ENCODE measurements at regions not wholly inside any gene's neighbourhood (a gene's known extent, or its start where the extent isn't known, plus 50 kb on each side); places are given as distances from the start of the nearest gene placed in this dataset.

DNA sequence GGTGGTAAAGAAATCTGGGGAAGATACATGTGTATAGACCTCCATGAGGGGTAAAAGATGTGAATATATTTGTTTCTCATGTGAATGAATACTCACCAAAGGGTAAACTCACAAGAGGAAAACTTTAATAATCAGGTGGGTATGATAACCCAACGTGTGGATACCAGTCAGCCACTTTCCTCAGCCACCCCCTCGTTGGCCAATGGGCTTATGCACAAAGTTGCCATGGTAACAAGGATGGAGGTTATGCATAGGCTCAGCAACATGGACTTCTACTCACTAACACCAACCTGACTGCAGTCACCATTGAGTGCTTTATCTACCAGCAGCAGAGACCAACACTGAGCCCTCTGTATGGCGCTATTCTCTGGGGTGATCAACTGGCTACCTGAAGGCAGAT is 424.4 kb downstream of the DUSP10 start:
- H3K4me3 ChIP-seq (ENCODE audit: low read length): no peak overlapping the region
- DNase-seq (ENCODE audit: low read depth): no peak
- TF ChIP-seq, protein P1, sequence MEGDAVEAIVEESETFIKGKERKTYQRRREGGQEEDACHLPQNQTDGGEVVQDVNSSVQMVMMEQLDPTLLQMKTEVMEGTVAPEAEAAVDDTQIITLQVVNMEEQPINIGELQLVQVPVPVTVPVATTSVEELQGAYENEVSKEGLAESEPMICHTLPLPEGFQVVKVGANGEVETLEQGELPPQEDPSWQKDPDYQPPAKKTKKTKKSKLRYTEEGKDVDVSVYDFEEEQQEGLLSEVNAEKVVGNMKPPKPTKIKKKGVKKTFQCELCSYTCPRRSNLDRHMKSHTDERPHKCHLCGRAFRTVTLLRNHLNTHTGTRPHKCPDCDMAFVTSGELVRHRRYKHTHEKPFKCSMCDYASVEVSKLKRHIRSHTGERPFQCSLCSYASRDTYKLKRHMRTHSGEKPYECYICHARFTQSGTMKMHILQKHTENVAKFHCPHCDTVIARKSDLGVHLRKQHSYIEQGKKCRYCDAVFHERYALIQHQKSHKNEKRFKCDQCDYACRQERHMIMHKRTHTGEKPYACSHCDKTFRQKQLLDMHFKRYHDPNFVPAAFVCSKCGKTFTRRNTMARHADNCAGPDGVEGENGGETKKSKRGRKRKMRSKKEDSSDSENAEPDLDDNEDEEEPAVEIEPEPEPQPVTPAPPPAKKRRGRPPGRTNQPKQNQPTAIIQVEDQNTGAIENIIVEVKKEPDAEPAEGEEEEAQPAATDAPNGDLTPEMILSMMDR (IDR thresholded peaks at IDR 0.05; ENCODE audit: insufficient read depth, low read depth, low read length, missing control alignments): no peak

DNA sequence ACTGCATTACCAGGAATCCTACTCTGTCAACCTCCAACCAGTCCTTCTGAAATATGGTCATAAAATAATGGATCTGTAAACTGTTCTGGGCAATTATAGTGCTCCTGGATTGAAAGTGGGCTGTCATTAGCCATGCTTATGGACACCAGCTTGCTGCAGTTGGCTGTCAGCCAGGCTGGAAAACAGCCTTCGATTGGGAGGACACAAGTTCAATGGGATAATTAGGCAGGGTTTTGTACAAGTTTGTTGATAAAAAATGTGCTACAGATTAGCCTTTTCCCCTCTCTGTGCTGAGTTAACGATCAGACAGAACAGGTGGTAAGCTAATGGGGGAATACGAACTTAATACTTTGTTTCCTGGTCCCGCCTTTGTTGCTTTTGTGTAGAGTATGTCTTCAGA is 413.9 kb downstream of the DUSP10 start:
- TF ChIP-seq, protein P1 (IDR thresholded peaks at IDR 0.05; ENCODE audit: insufficient read depth, low read depth, low read length, missing control alignments): no peak
- H3K4me3 ChIP-seq (ENCODE audit: low read length): no peak overlapping the region
- no peak for DNase-seq (ENCODE audit: low read depth)

DNA sequence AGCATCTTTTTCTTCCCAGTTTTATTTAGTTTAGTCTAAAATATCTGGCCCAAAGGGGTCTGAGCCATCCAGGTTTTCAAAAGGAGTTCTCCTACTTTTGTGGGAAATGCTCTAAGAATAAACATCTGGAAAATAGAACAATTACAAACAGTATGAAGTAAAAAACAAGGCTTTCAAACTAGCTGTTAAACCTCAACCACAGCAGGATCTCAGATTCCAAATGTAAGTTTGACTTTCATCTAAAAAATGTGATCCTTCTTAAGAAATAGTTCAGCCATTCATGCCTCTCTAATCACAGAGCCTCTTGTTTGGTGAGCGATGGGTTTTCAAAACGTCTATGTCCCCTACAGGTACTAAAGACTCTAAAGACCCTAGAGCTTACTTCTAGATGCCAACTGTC is 413.5 kb downstream of the DUSP10 start:
- TF ChIP-seq, protein P1 (IDR thresholded peaks at IDR 0.05; ENCODE audit: insufficient read depth, low read depth, low read length, missing control alignments): no peak
- H3K4me3 ChIP-seq (ENCODE audit: low read length): no peak overlapping the region
- no peak for DNase-seq (ENCODE audit: low read depth)

DNA sequence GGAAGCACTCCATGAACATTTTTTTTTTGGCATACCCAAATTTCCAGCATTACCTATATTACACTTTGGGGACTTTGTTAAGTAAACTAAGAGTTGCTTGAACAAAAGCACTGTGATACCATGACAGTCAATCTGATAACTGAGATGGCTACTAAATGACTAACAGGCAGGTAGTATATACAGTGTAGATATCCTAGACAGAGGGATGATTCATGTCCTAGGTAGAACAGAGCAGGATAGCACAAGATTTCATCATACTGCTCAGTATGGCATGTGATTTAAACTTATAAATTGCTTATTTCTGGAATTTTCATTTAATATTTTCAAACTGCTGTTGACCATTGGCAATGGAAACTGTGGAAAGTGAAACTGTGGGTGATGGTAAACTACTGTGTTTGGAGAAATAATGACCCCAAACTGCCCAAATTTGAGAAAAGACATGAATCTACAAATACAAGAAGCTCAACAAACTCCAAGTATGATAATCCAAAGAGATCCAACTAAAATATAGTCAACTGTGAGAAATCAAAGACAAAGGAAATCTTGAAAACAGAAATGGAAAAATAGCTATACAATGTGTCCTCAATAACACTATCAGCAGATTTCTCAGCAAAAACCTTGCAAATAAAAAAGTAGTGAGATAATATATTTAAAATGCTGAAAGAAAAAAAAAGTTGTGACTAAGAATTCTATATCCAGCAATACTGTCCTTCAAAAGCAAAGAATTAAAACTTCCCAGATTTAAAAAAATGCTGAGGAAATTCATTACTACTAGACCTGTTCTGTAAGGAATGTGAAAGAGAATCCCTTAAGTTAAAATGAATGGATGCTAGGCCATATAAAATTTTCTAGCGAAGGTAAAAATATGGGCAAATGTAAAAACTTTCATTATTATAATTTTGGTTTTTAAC is 410.4 kb downstream of the DUSP10 start:
- peak; percentile 72 for DNase-seq (ENCODE audit: low read depth)
- H3K4me3 ChIP-seq (ENCODE audit: low read length): no peak overlapping the region
- TF ChIP-seq, protein P1 (IDR thresholded peaks at IDR 0.05; ENCODE audit: insufficient read depth, low read depth, low read length, missing control alignments): no peak

DNA sequence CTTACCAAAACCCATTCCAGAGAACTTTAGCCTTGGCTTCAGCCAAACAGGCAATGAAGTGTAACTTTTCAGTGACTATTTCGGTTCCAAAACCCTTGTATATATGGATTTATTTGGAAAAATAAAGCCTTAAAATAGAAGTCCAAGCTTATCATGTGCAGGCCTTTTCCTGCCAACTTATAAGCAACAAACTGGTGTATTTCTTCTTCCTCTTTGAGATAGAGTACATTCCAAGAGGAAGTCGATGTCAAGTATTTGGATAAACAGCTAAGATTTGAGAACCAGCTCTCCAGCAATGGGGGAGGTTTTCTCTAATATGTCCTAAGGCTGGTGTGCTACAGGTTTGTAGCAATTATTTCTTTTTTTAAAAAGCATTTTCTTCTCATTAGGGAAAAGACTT is 407.8 kb downstream of the DUSP10 start:
- no peak for DNase-seq (ENCODE audit: low read depth)
- H3K4me3 ChIP-seq (ENCODE audit: low read length): no peak overlapping the region
- TF ChIP-seq, protein P1 (IDR thresholded peaks at IDR 0.05; ENCODE audit: insufficient read depth, low read depth, low read length, missing control alignments): no peak

DNA sequence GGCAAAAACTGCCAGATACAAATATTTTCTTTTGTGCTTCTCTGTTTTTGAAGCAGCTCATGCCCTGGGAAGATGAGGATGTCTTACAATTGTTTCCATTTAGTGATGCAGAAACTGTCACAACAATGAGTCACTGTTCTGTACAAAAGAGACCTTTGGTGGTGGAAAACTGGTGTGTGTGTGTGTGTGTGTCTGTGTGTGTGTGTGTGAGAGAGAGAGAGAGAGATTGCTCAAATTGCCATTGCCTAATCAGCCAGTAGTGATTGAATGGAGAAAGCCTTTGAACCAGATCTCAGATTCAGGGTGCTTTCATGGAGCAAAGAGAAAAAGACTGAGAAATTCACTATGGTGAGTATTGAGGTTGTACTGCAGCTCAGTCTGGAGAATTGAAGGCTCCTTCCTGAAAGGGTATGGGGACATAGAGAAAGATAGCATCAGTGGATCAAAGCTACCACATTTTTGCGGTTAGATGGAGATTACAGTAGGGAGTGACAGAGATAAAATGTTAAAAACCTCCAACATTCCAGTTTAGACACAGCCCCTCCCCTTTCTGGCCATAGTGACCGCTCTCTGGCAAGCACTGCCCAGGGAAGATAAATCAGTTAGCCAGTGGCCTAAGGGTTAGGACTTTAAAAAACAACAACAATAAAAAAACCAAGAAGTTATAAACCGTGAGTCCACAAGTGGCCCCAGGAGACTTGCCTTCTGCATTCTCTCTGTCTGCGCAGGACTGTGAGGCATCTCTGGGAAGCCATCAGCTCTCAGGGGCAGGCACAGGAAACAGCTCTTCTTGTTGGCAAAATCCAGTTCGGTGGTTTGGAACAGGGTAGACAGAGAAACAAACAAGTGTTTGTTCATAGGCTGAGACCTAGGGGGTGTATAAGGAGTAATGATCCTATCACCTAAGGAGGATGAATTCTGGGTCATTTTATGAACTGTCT is 406.5 kb downstream of the DUSP10 start:
- H3K4me3 ChIP-seq (ENCODE audit: low read length): no peak overlapping the region
- peak; percentile 54 for DNase-seq (ENCODE audit: low read depth)

More for the DNA sequence above, 406.5 kb downstream of the DUSP10 start:
- TF ChIP-seq, protein P1 (IDR thresholded peaks at IDR 0.05; ENCODE audit: insufficient read depth, low read depth, low read length, missing control alignments): no peak
